GM10248 (cell line): ENCODE measurements at regions not wholly inside any gene's neighbourhood (a gene's known extent, or its start where the extent isn't known, plus 50 kb on each side); places are given as distances from the start of the nearest gene placed in this dataset.
"Not testable (repeated sequence)": the region's sequence is repeated elsewhere in the genome, so short reads cannot be mapped to it uniquely, and the experiment has no call there.

Experiments
- CTCF ChIA-PET: fragments of 300-600 bp; sonication (Branson Sonifier 250); formaldehyde crosslinking; extraction: SDS; loops from one replicate; lab custom pipeline; 2021; ENCODE audit warnings: antibody characterized with exemption; lab: Yijun Ruan, JAX
- POLR2A ChIA-PET: fragments of 350-650 bp; sonication (Branson Sonifier 250); formaldehyde crosslinking; extraction: SDS; loops from one replicate; lab custom pipeline; 2020; ENCODE audit warnings: antibody characterized with exemption; lab: Yijun Ruan, JAX
- DNase-seq: peaks from one replicate; pipeline ENCODE4 v3.0.0; 2012; ENCODE audit errors: extremely low spot score
- TF ChIP-seq, protein P1 (sequence below): IDR thresholded peaks from 2 replicates; pipeline ENCODE4 v1.5.1; 2012; ENCODE audit warnings: mild to moderate bottlenecking, low read depth; ENCODE audit errors: extremely low read depth, missing control alignments, control extremely low read depth

DNA sequence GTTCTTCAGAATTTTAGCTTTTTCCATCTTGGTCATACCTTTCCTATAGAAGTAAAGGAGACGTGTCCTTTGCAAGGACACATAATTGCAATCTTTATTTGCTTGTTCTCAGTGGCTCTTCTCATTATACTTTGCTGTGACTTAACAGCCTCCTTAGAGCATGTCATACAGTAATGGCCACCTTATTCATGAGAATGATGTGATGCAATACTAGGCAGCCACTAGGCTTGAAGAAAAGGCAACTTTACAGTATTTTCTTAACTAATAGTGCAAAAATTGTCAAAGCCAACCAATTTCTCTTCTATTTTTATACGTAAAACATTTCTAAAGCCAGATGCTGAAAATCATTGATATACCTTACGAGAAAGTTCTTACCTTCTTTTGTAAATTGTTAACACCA is 1296.8 kb upstream of the EYS start:
- DNase-seq, result no peak
- ChIA-PET CTCF (no interaction called here), POLR2A (no interaction called here)
- TF ChIP-seq, protein P1, sequence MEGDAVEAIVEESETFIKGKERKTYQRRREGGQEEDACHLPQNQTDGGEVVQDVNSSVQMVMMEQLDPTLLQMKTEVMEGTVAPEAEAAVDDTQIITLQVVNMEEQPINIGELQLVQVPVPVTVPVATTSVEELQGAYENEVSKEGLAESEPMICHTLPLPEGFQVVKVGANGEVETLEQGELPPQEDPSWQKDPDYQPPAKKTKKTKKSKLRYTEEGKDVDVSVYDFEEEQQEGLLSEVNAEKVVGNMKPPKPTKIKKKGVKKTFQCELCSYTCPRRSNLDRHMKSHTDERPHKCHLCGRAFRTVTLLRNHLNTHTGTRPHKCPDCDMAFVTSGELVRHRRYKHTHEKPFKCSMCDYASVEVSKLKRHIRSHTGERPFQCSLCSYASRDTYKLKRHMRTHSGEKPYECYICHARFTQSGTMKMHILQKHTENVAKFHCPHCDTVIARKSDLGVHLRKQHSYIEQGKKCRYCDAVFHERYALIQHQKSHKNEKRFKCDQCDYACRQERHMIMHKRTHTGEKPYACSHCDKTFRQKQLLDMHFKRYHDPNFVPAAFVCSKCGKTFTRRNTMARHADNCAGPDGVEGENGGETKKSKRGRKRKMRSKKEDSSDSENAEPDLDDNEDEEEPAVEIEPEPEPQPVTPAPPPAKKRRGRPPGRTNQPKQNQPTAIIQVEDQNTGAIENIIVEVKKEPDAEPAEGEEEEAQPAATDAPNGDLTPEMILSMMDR, result no peak

DNA sequence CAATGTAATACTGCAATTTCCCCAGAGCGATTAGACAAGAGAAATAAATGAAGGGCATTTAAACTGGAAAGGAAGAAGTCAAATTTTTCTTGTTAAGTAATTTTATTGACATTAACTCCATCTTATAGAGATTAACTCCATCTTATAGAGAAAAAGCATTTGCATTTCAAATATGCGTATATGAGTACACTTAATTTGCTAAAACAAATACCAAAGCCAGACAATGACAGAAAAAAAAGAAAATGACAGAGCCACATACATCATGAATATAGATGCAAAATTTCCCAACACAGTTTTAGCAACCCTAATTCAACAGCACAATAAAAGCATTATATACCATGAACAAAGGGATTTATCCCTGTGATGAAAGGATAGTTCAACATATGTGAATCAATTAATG is 1293.1 kb upstream of the EYS start:
- TF ChIP-seq, protein P1, result no peak
- ChIA-PET CTCF (no interaction called here), POLR2A (no interaction called here)
- DNase-seq, result no peak

DNA sequence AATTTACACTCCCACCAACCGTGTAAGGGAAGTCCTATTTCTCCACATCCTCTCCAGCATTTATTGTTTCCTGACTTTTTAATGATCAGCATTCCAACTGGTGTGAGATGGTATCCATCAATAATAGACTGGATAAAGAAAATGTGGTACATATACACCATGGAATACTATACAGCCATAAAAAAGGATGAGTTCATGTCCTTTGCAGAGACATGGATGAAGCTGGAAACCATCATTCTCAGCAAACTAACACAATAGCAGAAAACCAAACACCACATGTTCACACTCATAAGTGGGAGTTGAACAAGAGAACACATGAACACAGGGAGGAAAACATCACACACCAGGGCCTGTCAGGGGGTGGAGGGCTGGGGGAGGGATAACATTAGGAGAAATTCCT is 1290.6 kb upstream of the EYS start:
- POLR2A ChIA-PET, DNase-seq, CTCF ChIA-PET: not testable (repeated sequence)

DNA sequence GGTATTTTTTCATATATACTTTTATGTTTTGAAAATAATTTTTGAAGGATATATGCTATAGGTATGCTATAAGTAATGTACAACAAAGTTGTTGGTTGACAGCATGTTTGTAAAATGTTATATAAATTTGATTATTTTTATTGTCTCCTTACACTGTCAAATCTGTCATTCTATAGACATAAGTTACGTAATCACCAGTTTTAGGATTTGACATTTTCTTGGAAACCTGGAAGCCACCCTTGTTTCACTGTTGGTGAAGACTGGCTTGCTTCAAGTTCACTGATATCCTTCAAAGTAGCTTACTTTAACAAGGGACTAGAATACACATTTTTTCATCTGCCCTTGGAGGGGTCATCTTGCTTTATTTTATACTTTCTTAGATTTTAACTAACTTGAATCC is 1288.6 kb upstream of the EYS start:
- CTCF ChIA-PET, result no interaction called here
- TF ChIP-seq, protein P1, result no peak
- no peak for DNase-seq
- POLR2A ChIA-PET, result no interaction called here

DNA sequence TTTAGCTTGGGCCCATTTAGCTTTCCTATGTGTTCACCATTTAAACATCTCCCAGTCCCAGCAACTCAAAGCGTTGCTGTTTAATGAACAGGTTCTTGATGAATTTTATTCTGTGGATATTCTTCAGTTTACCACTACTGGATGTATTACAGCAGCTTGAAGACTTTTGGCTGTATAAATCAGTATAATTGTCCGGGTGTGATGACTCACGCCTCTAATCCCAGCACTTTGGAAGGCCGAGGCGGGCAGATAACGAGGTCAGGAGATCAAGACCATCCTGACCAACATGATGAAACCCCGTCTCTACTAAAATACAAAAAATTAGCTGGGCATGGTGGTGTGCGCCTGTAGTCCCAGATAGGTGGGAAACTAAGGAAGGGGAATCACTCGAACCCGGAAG is 1286.7 kb upstream of the EYS start:
- CTCF ChIA-PET, POLR2A ChIA-PET, DNase-seq: not testable (repeated sequence)

DNA sequence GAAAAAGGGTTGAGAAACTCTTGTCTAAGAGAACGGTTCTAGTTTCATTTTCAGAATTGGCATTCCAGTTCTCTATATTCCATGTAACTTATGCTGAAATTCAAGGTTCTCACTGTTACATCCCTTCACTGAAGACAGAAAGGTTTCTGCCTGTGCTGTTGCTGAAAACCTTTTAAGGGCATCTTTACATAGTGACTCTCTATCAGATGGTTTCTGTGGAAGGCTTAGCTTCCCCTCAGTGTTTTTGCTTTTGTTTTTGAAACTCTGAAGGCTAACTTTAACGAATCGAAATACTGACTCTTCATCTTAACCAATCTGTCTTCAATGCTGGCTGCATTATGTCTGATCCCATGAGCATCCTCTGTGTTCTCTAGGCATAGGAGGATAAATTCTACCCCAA is 1286.2 kb upstream of the EYS start:
- POLR2A ChIA-PET, result no interaction called here
- CTCF ChIA-PET, result no interaction called here
- no peak for DNase-seq
- TF ChIP-seq, protein P1, result no peak

DNA sequence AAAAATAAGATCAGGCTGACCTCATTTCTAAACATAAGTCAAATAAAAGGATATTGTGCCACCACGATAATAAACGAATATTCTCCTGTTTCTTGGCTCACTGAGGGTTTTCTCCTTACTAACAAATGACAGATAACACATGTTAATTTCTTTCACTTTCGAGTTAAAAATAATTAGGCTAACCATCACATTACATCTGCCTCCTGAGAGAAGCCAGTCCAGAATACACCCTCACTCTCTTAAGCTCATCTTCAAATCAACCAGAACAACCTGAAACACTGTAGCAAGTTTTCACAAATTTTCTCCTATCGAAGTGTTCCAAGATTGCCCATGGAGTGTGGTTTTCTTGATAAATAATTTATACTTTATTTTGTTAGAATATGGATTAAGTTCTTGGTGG is 1285.6 kb upstream of the EYS start:
- DNase-seq, result no peak
- POLR2A ChIA-PET, result no interaction called here
- CTCF ChIA-PET, result no interaction called here
- TF ChIP-seq, protein P1, result no peak

DNA sequence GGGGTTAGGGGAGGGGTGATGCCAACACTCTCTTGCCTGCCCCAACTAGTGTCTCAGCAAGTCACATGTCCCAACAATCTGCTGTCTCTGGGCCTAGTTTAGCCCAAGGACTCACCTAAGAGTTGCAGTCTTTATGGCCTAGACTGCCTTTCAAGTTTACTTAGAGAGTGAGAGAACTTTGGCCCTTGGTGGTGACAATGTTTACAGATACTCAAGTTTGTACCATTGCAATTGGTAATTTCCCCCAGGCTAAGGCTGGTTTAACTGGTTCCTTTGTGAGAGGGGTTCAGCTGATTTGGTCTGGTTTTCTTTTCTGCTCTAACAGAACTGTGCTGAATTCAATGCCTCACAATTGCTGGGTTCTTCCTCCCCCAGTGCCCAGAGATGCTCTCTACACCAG is 1279.9 kb upstream of the EYS start:
- CTCF ChIA-PET, result interaction anchor here (1.1 kb wide), 1 partner anchor 9 kb away, joined by 4 read pairs; no protein-coding TSS in a partner anchor
- POLR2A ChIA-PET, result no interaction called here
- TF ChIP-seq, protein P1, result no peak
- DNase-seq, result no peak
